OCI-LY1 (cell line): ENCODE measurements at regions not wholly inside any gene's neighbourhood (a gene's known extent, or its start where the extent isn't known, plus 50 kb on each side); places are given as distances from the start of the nearest gene placed in this dataset.

Experiments
- H2AFZ ChIP-seq: fragments of 200-600 bp; sonication (generic), shearing (Covaris generic); 2 replicates; pipeline ENCODE4 v1.6.0; 2014; ENCODE audit warnings: antibody characterized with exemption, mild to moderate bottlenecking, low read length
- H3F3A ChIP-seq: fragments of 200-600 bp; sonication (generic), shearing (Covaris generic); 2 replicates; pipeline ENCODE4 v1.6.0; 2014; ENCODE audit warnings: mild to moderate bottlenecking, antibody characterized with exemption, low read length, moderate library complexity; ENCODE audit not compliant: insufficient read depth
- H3K27ac ChIP-seq: fragments of 200-600 bp; sonication (generic); 2 replicates; pipeline ENCODE4 v1.5.1; 2014; ENCODE audit warnings: low read length, mixed run types, mild to moderate bottlenecking, low read depth; ENCODE audit not compliant: poor library complexity, severe bottlenecking
- H3K27me3 ChIP-seq: fragments of 200-600 bp; sonication (generic); 2 replicates; pipeline ENCODE4 v1.6.0; 2014; ENCODE audit warnings: antibody characterized with exemption, mild to moderate bottlenecking, low read length, moderate library complexity; ENCODE audit not compliant: insufficient read depth
- H3K36me3 ChIP-seq: fragments of 200-600 bp; sonication (generic); 2 replicates; pipeline ENCODE4 v1.6.1; 2014; ENCODE audit warnings: mild to moderate bottlenecking, antibody characterized with exemption, low read length, moderate library complexity, mixed read lengths; ENCODE audit not compliant: insufficient read depth
- H3K4me1 ChIP-seq: fragments of 200-600 bp; sonication (generic); 2 replicates; pipeline ENCODE4 v1.5.1; 2014; ENCODE audit warnings: mild to moderate bottlenecking, low read length, moderate library complexity; ENCODE audit not compliant: insufficient read depth, severe bottlenecking
- H3K4me2 ChIP-seq: fragments of 200-600 bp; sonication (generic), shearing (Covaris generic); 2 replicates; pipeline ENCODE4 v1.6.1; 2014; ENCODE audit warnings: low read length
- H3K4me3 ChIP-seq: fragments of 200-600 bp; sonication (generic); 2 replicates; pipeline ENCODE4 v1.5.1; 2014; ENCODE audit warnings: low read length, low read depth, mild to moderate bottlenecking, mixed read lengths; ENCODE audit not compliant: poor library complexity, severe bottlenecking
- H3K79me2 ChIP-seq: fragments of 200-600 bp; shearing (Covaris generic); 2 replicates; pipeline ENCODE4 v1.6.1; 2016; ENCODE audit warnings: mixed run types, low read length, mixed read lengths; ENCODE audit not compliant: insufficient read depth
- H3K9ac ChIP-seq: fragments of 200-600 bp; sonication (generic), shearing (Covaris generic); 2 replicates; pipeline ENCODE4 v1.6.1; 2014; ENCODE audit warnings: mild to moderate bottlenecking, low read length, mixed read lengths
- H3K9me2 ChIP-seq: fragments of 200-600 bp; sonication (generic), shearing (Covaris generic); 2 replicates; pipeline ENCODE4 v1.6.1; 2014; ENCODE audit warnings: low read depth, mild to moderate bottlenecking, low read length, mixed read lengths
- H3K9me3 ChIP-seq: fragments of 200-600 bp; shearing (Covaris generic); 2 replicates; pipeline ENCODE4 v1.6.1; 2014; ENCODE audit warnings: low read length, mixed read lengths
- H4K20me1 ChIP-seq: fragments of 200-600 bp; sonication (generic), shearing (Covaris generic); 2 replicates; pipeline ENCODE4 v1.6.0; 2016; ENCODE audit warnings: mild to moderate bottlenecking, low read length; ENCODE audit not compliant: insufficient read depth
- CTCF ChIP-seq: fragments of 200-600 bp; sonication (generic), shearing (Covaris generic); IDR thresholded peaks from 2 replicates; pipeline ENCODE4 v1.5.1; 2017; ENCODE audit warnings: mild to moderate bottlenecking, antibody characterized with exemption, low read length, moderate library complexity, mixed read lengths
- EZH2 ChIP-seq: fragments of 200-600 bp; sonication (generic), shearing (Covaris generic); IDR thresholded peaks from 2 replicates; pipeline ENCODE4 v1.8.0; 2017; ENCODE audit warnings: borderline replicate concordance, mixed run types, mild to moderate bottlenecking, antibody characterized with exemption, low read length, moderate library complexity, mixed read lengths

GRCh38 chr20:22006306-22006705, 300.8 kb downstream of the PAX1 start:
- no peak overlapping the region for H3K4me3 ChIP-seq
- no peaks in the 10 kb centered on the region for H3K4me1 ChIP-seq
- no peak overlapping the region for H3K4me2 ChIP-seq
- H3K79me2 ChIP-seq = no peaks in the 10 kb centered on the region
- no peak overlapping the region for H3K27ac ChIP-seq
- H2AFZ ChIP-seq = no peak overlapping the region
- H3K36me3 ChIP-seq = no peaks in the 10 kb centered on the region
- H3K9me3 ChIP-seq = no peaks in the 10 kb centered on the region
- TF ChIP-seq CTCF = no peak
- H4K20me1 ChIP-seq = no peaks in the 10 kb centered on the region
- H3K9me2 ChIP-seq = no peaks in the 10 kb centered on the region
- H3K9ac ChIP-seq = no peak overlapping the region
- no peaks in the 10 kb centered on the region for H3F3A ChIP-seq
- no peaks in the 10 kb centered on the region for H3K27me3 ChIP-seq

GRCh38 chr20:22005535-22005934, 300.1 kb downstream of the PAX1 start:
- Histone ChIP-seq H3K4me1 (no peaks in the 10 kb centered on the region), H3K4me2 (no peak overlapping the region), H3K79me2 (no peaks in the 10 kb centered on the region), H3K9me3 (no peaks in the 10 kb centered on the region), H3K27me3 (no peaks in the 10 kb centered on the region), H2AFZ (no peak overlapping the region), H3K36me3 (no peaks in the 10 kb centered on the region), H3F3A (no peaks in the 10 kb centered on the region), H4K20me1 (no peaks in the 10 kb centered on the region), H3K9ac (no peak overlapping the region), H3K27ac (no peak overlapping the region), H3K9me2 (no peaks in the 10 kb centered on the region), H3K4me3 (no peak overlapping the region)
- TF ChIP-seq EZH2 (no peak), CTCF (no peak)

- Histone ChIP-seq H3K27ac (no peak overlapping the region), H3K4me3 (no peak overlapping the region), H3K27me3 (no peaks in the 10 kb centered on the region), H3K4me2 (no peak overlapping the region), H4K20me1 (no peaks in the 10 kb centered on the region), H3K9ac (no peak overlapping the region), H3K36me3 (no peaks in the 10 kb centered on the region), H3K9me2 (no peaks in the 10 kb centered on the region), H3K9me3 (no peaks in the 10 kb centered on the region), H3F3A (no peaks in the 10 kb centered on the region), H3K4me1 (no peaks in the 10 kb centered on the region), H3K79me2 (no peaks in the 10 kb centered on the region), H2AFZ (no peak overlapping the region)
- TF ChIP-seq EZH2 (no peak), CTCF (no peak)
Measured at GRCh38 chr20:22004946-22005345, 299.5 kb downstream of the PAX1 start.
